Left cardiac atrium (tissue), 4 donors: ENCODE measurements at regions not wholly inside any gene's neighbourhood (a gene's known extent, or its start where the extent isn't known, plus 50 kb on each side); places are given as distances from the start of the nearest gene placed in this dataset.

Experiments
- ATAC-seq, 2 donors: fragments of 200-7000 bp; cut with Tn5 transposase; one replicate each; pipeline ENCODE4 v1.9.1; 2020; ENCODE audit warnings: mild to moderate bottlenecking in 2 of 2, moderate library complexity in 2 of 2
- DNase-seq: peaks from one replicate; pipeline ENCODE4 v3.0.0-alpha.2; 2020
- intact Hi-C, 2 donors: fragments of 100-400 bp; cut with DNase I; formaldehyde crosslinking; loops; one replicate each; pipeline versions ENCODE4 v1.14.1 to v1.15.1; 2022 to 2023
- donor health status: DM: no; HTN: yes; CAD: no.
- donor health status: DM: no; HTN: yes; CAD: no; lungs with severe emphysema.
- donor health status: DM: yes; HTN: yes; CAD: no.
- donor health status: Dilated cardiomyopathy.

- intact Hi-C loops: no loop called here
- no peak for DNase-seq
- no peak for ATAC-seq
Measured at GRCh38 chr18:4510160-4510559, 55.1 kb upstream of the DLGAP1 start.
